ENCODE measurements at regions not wholly inside any gene's neighbourhood (a gene's known extent, or its start where the extent isn't known, plus 50 kb on each side); places are given as distances from the start of the nearest gene placed in this dataset.

GRCh38 chr11:70612459-70613141 lies 214.3 kb downstream of the CTTN start:
- TF ChIP-seq ZNF704 (CRISPR knock-in tag; IDR thresholded peaks at IDR 0.05; ENCODE audit: borderline replicate concordance) (no peak), PHF5A (CRISPR knock-in tag; IDR thresholded peaks at IDR 0.05; ENCODE audit: low read depth, unreplicated experiment) (no peak), ZNF879 (CRISPR knock-in tag; IDR thresholded peaks at IDR 0.05) (no peak), FOXK2 (IDR thresholded peaks at IDR 0.05) (no peak), SIX4 (CRISPR knock-in tag; IDR thresholded peaks at IDR 0.05) (no peak), ZSCAN9 (CRISPR knock-in tag; IDR thresholded peaks at IDR 0.05; ENCODE audit: borderline replicate concordance) (no peak), TFE3 (CRISPR knock-in tag; IDR thresholded peaks at IDR 0.05) (no peak), ZNF546 (CRISPR knock-in tag; conservative IDR thresholded peaks at IDR 0.05) (no peak), ESRRA (CRISPR knock-in tag; IDR thresholded peaks at IDR 0.05; ENCODE audit: low read depth) (no peak)
- no peaks in the 10 kb centered on the region for H3K79me2 ChIP-seq (ENCODE audit: insufficient read depth, low read length)
- no peaks in the 10 kb centered on the region for H3K9me3 ChIP-seq (ENCODE audit: low read length)
- no peaks in the 10 kb centered on the region for H3K27me3 ChIP-seq (ENCODE audit: control insufficient read depth in 1 of 2, insufficient read depth in 2 of 2, low read length in 2 of 2)
- CTCF ChIA-PET (ENCODE audit: low intra/inter-chr PET ratio, low total read pairs): no interaction called here
- DNase-seq (ENCODE audit: low spot score): no peak
- POLR2A ChIA-PET: no interaction called here
- intact Hi-C loops (cut with micrococcal nuclease; ENCODE audit: unreplicated experiment) (no loop called here), in situ Hi-C loops (cut with HindIII; ENCODE audit: extremely low pct_ligation_motif_present, low pct_unique_long_range_greater_than_20kb) (no loop called here)
- no peak overlapping the region for H3K4me3 ChIP-seq (replicated peaks in 1 of 3; ENCODE audit: insufficient read depth in 1 of 3, low read depth in 2 of 3, low read length in 3 of 3)
- no peak overlapping the region for H3K9ac ChIP-seq (ENCODE audit: insufficient read depth, low read depth, low read length)
- FAIRE-seq: no peak
- H4K20me1 ChIP-seq (ENCODE audit: insufficient read depth, low read length): peaks cover 16% of the 10 kb centered on the region; the same call in 1 of the 2 replicates
- WGBS (ENCODE audit: low lambda C conversion rate): 95% methylated on average over 24 of the region's 24 CpGs
- BruUV-seq (replicated peaks): no TSS peak
- peaks cover 47% of the 10 kb centered on the region for H3K4me1 ChIP-seq (ENCODE audit: insufficient read depth, low read length)
- H3K27ac ChIP-seq (ENCODE audit: extremely low read length, insufficient read depth, low read length): no peak overlapping the region
- no peaks in the 10 kb centered on the region for H3K36me3 ChIP-seq (replicated peaks in 1 of 2; ENCODE audit: control insufficient read depth in 1 of 2, insufficient read depth in 2 of 2, low read length in 2 of 2)
- H3K4me2 ChIP-seq (ENCODE audit: low read depth, low read length): no peak overlapping the region
- no peak for ATAC-seq
- no peak overlapping the region for H2AFZ ChIP-seq (ENCODE audit: low read length)
